Panc1 (cell line): ENCODE measurements at regions not wholly inside any gene's neighbourhood (a gene's known extent, or its start where the extent isn't known, plus 50 kb on each side); places are given as distances from the start of the nearest gene placed in this dataset.

ENCODE experiments used
- ATAC-seq: fragments of 200-7000 bp; cut with Tn5 transposase; 2 replicates; pipeline ENCODE4 v1.9.1; 2020; ENCODE audit warnings: mild to moderate bottlenecking, moderate library complexity
- BruUV-seq: library from RNA; stranded (reverse); fragments of 400-500 nt; replicated peaks from 2 replicates; lab custom pipeline; 2021; lab: Mats Ljungman, UMichigan
- CTCF ChIA-PET: fragments of 300-600 bp; sonication (Branson Sonifier 250); formaldehyde crosslinking; loops from one replicate; lab custom pipeline; 2022; ENCODE audit warnings: antibody characterized with exemption; lab: Charles Lee
- POLR2A ChIA-PET: fragments of 300-600 bp; sonication (Branson Sonifier 250); formaldehyde crosslinking; loops from one replicate; lab custom pipeline; 2022; ENCODE audit warnings: antibody characterized with exemption; lab: Charles Lee
- DNase-seq: peaks from one replicate; pipeline ENCODE4 v3.0.0-alpha.2; 2010; ENCODE audit warnings: low read depth, low spot score
- H3K27ac ChIP-seq: 2 replicates; pipeline ENCODE4 v1.5.1; 2011; ENCODE audit warnings: mild to moderate bottlenecking, low read length, inconsistent platforms
- H3K27me3 ChIP-seq: fragments of 200-500 bp; sonication (Bioruptor generic); 2 replicates; pipeline ENCODE4 v1.6.0; 2014; ENCODE audit warnings: low read length, inconsistent platforms; ENCODE audit not compliant: control insufficient read depth, insufficient read depth
- H3K36me3 ChIP-seq: fragments of 200-500 bp; sonication (Bioruptor generic); 2 replicates; pipeline ENCODE4 v1.5.1; 2014; ENCODE audit warnings: inconsistent platforms, mild to moderate bottlenecking, low read length, moderate library complexity; ENCODE audit not compliant: control insufficient read depth, insufficient read depth
- H3K4me1 ChIP-seq: 2 replicates; pipeline ENCODE4 v1.5.1; 2011; ENCODE audit warnings: inconsistent platforms, mild to moderate bottlenecking, low read length, moderate library complexity; ENCODE audit not compliant: control insufficient read depth, insufficient read depth
- H3K4me3 ChIP-seq, 2 experiments: 2 replicates each; pipeline ENCODE4 v1.5.1; 2011 to 2012; ENCODE audit warnings: low read depth in 2 of 2, low read length in 2 of 2, mild to moderate bottlenecking in 2 of 2, inconsistent platforms in 1 of 2, moderate library complexity in 1 of 2
- H3K9me3 ChIP-seq: fragments of 200-500 bp; sonication (Bioruptor generic); 2 replicates; pipeline ENCODE4 v1.5.1; 2014; ENCODE audit warnings: low read depth, mild to moderate bottlenecking, inconsistent platforms, low read length, moderate library complexity; ENCODE audit not compliant: control insufficient read depth, insufficient read depth
- CTCF ChIP-seq: fragments of 450-650 bp; IDR thresholded peaks from 2 replicates; pipeline ENCODE4 v1.5.1; 2017; ENCODE audit warnings: mild to moderate bottlenecking
- POLR2AphosphoS5 ChIP-seq: IDR thresholded peaks from 2 replicates; pipeline ENCODE4 v1.6.1; 2012; ENCODE audit warnings: mild to moderate bottlenecking, low read depth, low read length, moderate library complexity
- REST ChIP-seq, 2 experiments: IDR thresholded peaks; 2 replicates each; pipeline ENCODE4 v1.6.1; 2011 to 2012; ENCODE audit warnings: low read depth in 2 of 2, control low read depth in 1 of 2, low read length in 1 of 2, mild to moderate bottlenecking in 1 of 2, moderate library complexity in 1 of 2; ENCODE audit not compliant: insufficient read depth in 1 of 2
- SIN3A ChIP-seq: IDR thresholded peaks from 2 replicates; pipeline ENCODE4 v1.6.1; 2012; ENCODE audit warnings: low read depth, mild to moderate bottlenecking, low read length, moderate library complexity, borderline replicate concordance; ENCODE audit not compliant: insufficient read depth
- TCF7L2 ChIP-seq: IDR thresholded peaks from 2 replicates; pipeline ENCODE4 v1.6.1; 2011; ENCODE audit warnings: mild to moderate bottlenecking, low read depth, low read length, inconsistent platforms
- in situ Hi-C: cut with HindIII; loops from 2 replicates; pipeline ENCODE4 v1.10.0; 2016; ENCODE audit warnings: low sequenced_read_pairs, low pct_unique_long_range_greater_than_20kb
- intact Hi-C: fragments of 100-400 bp; cut with micrococcal nuclease; formaldehyde crosslinking; loops from one replicate; pipeline ENCODE4 v1.10.0; 2022; ENCODE audit not compliant: unreplicated experiment

- Histone ChIP-seq H3K4me1 (peaks cover 2% of the 10 kb centered on the region; the same call in 1 of the 2 replicates), H3K27ac (no peak overlapping the region), H3K27me3 (no peaks in the 10 kb centered on the region), H3K36me3 (no peaks in the 10 kb centered on the region), H3K4me3 (no peak overlapping the region), H3K9me3 (no peaks in the 10 kb centered on the region)
- CTCF ChIA-PET = interaction anchor here (0.6 to 0.7 kb wide), 2 partner anchors 20 to 258 kb away, joined by 3 to 9 read pairs; no protein-coding TSS in a partner anchor
- TF ChIP-seq POLR2AphosphoS5 = no peak
- in situ Hi-C loops = no loop called here
- ATAC-seq = no peak
- BruUV-seq = no TSS peak
- no peak for DNase-seq
- intact Hi-C loops = no loop called here
- POLR2A ChIA-PET = no interaction called here
Measured at GRCh38 chr11:33618351-33618710, 82.3 kb downstream of the C11orf91 start.

GRCh38 chr11:33617672-33618350, 82.8 kb downstream of the C11orf91 start:
- Histone ChIP-seq H3K9me3 (no peaks in the 10 kb centered on the region), H3K27me3 (no peaks in the 10 kb centered on the region), H3K4me1 (peaks cover 2% of the 10 kb centered on the region; the same call in 1 of the 2 replicates), H3K36me3 (no peaks in the 10 kb centered on the region), H3K27ac (no peak overlapping the region), H3K4me3 (no peak overlapping the region)
- DNase-seq (no peak), ATAC-seq (no peak)
- ChIA-PET POLR2A (no interaction called here), CTCF (interaction anchor here (0.6 to 0.7 kb wide), 2 partner anchors 20 to 258 kb away, joined by 3 to 9 read pairs; no protein-coding TSS in a partner anchor)
- TF ChIP-seq REST (IDR thresholded peaks at IDR 0.05; ENCODE audit: insufficient read depth in 1 of 2, low read depth in 2 of 2, low read length in 1 of 2) = no peak
- TF ChIP-seq TCF7L2 = no peak
- TF ChIP-seq SIN3A = no peak
- no peak for TF ChIP-seq CTCF
- TF ChIP-seq POLR2AphosphoS5 = no peak
- in situ Hi-C loops (no loop called here), intact Hi-C loops (no loop called here)
- no TSS peak for BruUV-seq

GRCh38 chr11:33616552-33616951, 84.1 kb downstream of the C11orf91 start:
- CTCF ChIA-PET = no interaction called here
- no peak for ATAC-seq
- BruUV-seq = no TSS peak

More at GRCh38 chr11:33616552-33616951, 84.1 kb downstream of the C11orf91 start:
- TF ChIP-seq SIN3A (no peak), REST (IDR thresholded peaks at IDR 0.05; ENCODE audit: insufficient read depth in 1 of 2, low read depth in 2 of 2, low read length in 1 of 2) (no peak), POLR2AphosphoS5 (no peak), TCF7L2 (no peak), CTCF (no peak)
- H3K4me3 ChIP-seq = no peak overlapping the region
- H3K36me3 ChIP-seq = no peaks in the 10 kb centered on the region
- in situ Hi-C loops (no loop called here), intact Hi-C loops (no loop called here)
- POLR2A ChIA-PET = no interaction called here
- DNase-seq = no peak
- peaks cover 2% of the 10 kb centered on the region; the same call in 1 of the 2 replicates for H3K4me1 ChIP-seq
- no peaks in the 10 kb centered on the region for H3K27me3 ChIP-seq
- no peak overlapping the region for H3K27ac ChIP-seq
- no peaks in the 10 kb centered on the region for H3K9me3 ChIP-seq
